ENCODE measurements at regions not wholly inside any gene's neighbourhood (a gene's known extent, or its start where the extent isn't known, plus 50 kb on each side); places are given as distances from the start of the nearest gene placed in this dataset.
A peak's percentile ranks its signal among the peaks of the same experiment; 100 is the strongest.
"Not testable (repeated sequence)": the region's sequence is repeated elsewhere in the genome, so short reads cannot be mapped to it uniquely, and the experiment has no call there.

DNA sequence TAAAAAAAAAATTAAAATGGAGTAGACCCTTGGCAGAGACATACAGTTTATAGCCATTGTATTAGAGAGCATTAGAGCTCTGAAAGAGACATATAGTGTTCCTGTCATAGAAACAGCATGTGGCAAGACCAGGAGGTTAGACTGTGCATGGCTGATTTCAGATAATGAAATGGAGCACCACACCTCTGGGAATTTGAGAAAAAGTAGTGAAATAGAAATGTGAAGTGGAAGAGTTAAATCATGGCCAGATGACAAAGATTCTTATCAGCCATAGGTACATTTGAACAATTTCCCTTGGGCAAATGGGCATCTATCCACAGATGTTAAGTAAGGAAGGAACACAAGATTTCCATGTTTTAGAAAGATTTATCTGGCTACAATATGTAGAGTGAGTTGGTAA, 1083.1 kb downstream of the PLA2G4A start:
- DNase-seq = no peak

DNA sequence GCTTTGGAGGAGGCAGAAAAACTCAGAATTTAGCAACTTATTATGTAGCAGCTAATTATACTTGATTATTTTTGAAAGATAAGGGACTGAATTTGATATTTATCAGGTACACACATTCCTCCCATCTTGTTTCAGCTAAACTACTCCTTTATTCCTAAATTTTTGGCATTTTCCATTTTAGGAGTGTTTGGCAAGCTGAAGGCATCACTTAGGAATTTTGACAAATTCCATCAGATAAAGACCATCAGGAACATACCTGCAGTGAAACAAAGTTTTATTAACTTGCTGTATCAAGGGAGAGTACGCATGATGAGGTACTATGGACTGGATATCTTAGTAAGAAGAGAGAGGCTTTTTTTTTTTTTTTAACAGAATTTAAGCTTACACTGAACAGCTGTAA, 1092.2 kb downstream of the PLA2G4A start:
- DNase-seq = no peak

DNA sequence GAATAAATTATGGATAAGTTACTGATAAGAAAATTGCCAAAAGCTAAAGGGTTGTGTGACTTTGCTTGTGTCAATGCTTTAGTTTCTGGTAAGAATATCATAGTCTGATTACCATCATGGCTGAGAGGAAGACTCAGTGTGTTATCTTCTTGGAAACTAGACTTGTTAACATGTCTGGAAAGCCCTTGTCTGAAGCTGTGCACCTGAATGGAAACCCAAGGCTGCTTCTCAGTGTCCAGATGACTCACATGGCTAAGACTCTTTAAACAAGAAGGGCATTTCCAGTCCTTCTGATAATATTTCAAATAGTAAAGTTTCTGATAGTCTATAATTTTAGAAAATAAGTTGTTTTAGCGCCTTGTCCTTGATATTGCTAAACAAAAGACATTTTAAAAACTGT, 1092.7 kb downstream of the PLA2G4A start:
- DNase-seq = no peak

DNA sequence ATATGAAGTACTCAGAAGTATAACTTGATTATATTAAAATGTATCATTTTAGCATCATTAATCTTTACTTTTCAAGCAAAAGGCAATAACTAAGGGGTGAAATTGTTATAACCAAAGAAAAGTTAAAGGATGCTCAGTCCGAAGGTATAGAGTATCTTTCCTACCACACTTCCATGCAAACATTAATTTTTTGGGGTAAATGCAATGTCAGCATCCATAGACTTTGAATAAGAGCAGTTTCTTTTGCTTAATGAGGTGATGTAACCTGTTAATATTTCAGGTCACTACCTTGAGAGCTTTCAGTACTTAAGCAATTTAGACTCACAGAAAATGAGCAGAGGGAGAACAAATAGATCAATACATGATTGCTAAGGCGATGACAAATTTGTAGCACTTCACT, 1093.5 kb downstream of the PLA2G4A start:
- DNase-seq = no peak

DNA sequence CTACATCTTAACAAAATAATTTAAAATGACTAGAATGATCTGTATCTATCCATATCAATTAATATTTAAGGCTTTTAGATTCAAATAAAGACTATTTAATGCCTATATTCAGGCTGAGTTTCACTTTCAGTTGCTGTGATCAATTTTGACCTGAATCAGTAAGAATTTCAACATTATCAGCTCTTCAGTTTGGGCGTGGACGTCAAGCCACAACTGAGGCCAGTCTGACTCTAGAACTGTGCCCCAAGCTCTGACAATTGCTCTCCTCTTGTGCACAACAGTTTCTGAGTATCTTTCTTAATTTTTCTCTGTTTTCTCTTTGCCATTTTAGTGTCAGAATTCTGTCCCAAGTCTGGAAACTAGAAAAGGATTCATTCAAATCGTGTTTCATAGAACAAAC, 1095.5 kb downstream of the PLA2G4A start:
- no peak for DNase-seq

DNA sequence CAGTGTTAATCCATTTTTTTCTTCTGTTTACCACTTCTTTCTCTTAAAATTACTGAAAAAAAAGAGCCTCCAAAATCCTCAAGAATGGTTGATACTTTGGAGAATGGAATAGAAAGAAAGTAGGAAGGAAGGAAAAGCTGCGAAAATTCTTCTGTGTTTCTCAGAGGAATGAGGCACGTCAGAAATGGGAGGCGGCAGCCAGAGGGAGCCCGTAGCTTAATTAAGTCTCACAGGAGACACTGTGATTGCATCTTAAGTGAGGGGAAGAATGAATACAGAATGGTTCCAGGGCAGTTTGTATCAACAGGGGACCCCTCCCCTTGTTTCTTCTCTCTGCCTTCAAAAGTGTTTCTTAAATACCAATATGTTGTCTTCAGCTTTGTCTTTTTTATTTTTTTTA, 1099.5 kb downstream of the PLA2G4A start:
- peak; percentile 32 for DNase-seq

DNA sequence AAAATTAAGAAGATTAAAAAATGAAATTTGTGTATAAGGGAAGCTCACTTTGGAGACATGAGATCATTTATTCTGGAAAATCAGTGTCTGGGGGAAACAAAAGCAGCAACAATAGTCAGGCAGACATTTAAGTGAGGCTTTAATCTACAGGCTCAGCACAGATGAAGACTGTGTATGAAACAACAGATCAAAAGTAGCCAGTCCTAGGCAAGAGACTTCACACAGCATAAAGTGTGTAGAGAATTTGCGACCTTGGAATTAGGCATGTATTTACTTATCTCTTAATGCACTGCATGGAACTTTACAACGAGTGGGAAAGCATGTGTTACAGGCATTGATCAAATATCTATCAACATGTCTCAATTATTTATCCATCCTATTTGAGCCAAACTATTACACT, 1099.9 kb downstream of the PLA2G4A start:
- DNase-seq = no peak

DNA sequence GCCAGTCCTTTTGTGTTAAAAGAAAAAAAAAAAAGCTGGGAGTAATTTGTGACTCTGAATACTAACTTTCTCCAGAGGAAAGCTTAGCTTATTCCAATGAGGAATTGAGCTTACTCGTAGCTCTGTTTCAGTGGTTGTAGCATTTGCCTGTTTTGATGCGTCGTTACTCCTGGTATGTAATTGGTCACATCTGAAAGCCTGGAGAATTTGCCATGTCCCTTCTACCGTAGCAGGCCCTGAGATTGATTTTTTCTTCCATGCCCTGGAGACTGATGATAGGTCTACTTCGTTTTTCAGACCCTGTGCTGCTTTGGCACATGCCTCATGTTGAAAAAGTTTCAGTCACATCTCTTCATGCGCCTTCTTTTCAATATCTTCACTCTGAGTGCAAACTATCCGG, 1103.0 kb downstream of the PLA2G4A start:
- DNase-seq = no peak

DNA sequence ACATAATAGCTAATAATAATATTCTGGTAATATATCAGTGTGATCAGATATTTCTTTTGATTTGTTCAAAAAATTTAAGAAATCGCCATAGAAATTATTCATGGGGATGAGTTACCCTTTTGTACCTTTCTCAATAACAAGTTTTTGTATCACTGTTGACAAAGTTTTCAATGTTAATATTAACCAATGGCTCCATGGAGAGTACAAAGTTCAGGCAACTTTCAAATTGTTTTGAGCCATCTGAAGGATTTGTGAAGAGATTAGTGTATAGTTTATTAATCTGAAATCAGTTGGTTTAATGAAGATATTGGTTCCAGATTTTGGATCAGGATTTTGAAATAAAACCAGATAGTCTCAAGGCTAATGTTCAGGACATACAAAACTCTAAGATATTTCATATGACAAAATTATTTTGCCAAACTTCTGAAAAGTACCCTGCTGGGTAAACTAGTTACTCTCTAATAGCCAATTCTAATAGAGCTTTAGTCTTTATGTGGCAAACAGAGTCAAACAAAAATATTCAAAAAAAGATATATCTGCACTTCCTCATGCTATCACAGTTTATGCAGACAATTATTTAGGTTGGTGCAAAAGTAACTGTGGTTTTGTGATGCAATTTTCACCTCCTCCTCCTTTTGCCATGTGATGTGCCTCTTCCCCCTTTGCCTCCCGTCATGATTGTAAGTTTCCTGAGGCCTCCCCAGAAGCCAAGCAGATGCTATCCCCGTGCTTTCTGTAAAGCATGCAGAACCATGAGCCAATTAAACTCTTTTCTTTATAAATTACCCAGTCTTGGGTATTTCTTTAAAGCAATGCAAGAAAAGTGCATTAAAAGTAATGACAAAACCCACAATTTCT, 1105.0 kb downstream of the PLA2G4A start:
- DNase-seq = no peak

DNA sequence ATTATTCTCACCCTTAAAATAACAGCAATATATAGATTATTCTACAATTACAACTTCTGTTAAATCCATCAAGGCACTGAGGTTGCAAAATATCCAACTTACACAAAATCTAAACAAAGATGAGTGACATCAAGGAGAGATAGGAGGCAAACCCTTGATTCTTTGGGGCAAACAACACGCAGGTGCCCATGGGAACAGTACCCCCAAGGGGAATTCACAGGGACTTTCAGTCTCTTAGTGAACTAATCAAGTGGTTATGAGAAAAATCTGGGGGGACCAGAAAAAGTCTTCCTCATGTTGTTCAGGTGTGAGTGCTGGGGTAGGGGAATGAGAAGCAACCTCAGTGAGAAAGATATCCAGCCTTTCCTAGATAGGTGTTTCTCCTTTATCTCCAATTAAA, 1107.9 kb downstream of the PLA2G4A start:
- no peak for DNase-seq

DNA sequence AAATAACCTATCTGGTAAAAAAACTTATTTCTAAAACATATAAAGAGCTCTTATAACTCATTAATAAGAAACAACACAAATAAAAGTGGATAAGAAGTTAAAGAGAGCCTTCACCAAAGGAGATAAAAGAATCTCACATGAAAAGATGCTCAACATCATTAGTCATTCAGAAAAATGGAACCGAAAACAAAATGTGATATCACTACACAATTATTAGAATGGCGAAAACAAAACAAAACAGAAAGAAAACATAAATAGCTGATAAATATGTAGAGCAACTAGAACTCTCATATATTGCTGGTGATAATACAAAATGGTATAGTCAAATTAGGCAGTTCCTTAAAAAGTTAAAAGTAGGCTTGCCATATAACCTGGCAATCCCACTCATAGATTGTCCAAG, 1109.3 kb downstream of the PLA2G4A start:
- no peak for DNase-seq

DNA sequence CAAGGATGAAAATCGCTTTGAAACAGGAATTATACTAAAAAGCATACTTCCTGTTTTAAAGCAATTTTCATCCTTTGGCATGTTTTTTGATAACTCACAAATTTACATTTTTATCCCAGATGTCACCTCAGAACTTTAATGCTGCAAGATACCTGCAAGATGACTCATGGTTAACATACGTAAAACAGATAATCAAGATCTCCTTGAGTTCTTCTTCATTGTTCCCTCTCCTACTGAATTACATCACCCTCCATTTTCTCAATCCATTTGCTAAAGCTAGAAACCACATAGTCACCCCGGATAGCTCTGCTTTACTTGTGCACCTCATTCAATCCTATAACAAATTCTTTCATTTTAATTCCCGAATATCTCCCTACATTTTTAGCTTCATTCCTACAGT, 1114.2 kb downstream of the PLA2G4A start:
- no peak for DNase-seq

DNA sequence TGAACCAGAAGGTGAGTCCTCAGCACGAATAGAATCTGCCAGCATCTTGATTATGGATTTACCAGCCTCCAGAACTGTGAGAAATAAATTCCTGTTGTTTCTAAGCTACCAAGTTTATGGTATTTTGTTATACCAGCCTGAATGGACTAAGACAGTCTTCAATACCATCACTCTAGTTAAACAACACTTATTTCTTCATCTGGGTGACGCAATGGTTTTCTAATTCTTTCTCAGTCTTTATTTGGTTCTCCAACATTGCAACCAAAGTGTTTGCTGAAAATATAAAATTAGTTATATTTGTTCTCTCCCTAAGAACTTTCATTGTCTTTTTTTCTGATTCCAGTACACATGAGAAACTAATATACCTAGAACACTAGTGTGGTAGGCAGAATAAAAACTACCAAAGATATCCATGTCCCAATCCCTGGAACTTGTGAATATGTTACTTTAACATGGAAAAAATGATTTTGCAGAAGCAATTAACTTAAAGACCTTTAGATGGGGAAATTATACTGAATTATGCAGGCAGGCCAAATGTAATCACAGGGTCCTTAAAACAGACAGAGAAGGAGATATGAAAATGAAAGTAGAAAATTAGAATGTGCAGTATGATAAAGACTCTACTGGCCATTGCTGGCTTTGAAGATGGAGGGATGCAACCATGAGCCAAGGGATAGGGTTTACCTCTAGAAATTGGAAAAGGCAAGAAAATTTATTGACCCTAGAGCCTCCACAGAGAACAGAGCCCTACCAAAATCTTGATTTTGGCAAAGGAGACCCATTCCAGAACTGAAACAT, 1115.1 kb downstream of the PLA2G4A start:
- DNase-seq = no peak

DNA sequence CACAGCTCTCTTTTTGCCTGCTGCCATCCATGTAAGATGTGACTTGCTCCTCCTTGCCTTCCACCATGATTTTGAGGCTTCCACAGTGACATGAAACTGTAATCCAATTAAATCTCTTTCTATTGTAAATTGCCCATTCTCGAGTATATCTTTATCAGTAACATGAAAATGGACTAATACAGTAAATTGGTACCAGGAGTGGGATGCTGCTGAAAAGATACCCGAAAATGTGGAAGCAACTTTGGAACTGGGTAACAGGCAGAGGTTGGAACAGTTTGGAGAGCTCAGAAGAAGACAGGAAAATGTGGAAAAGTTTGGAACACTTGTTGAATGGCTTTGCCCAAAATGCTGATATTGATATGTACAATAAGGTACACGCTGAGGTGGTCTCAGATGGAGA, 1117.9 kb downstream of the PLA2G4A start:
- DNase-seq = not testable (repeated sequence)

DNA sequence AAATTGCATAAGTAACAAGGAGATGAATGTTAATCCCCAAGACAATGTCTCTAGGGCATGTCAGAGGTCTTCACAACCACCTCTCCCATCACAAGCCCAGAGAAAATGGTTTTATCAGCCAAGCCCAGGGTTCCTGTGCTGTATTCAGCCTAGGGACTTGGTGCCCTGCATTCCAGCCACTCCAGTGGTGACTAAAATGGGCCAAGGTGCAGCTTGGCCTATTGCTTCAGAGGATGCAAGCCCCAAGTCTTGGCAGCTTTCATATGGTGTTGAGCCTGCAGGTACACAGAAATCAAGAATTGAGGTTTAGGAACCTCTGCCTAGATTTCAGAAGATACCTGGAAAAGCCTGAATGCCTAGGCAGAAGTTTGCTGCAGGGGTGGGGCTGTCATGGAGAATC, 1118.6 kb downstream of the PLA2G4A start:
- no peak for DNase-seq

DNA sequence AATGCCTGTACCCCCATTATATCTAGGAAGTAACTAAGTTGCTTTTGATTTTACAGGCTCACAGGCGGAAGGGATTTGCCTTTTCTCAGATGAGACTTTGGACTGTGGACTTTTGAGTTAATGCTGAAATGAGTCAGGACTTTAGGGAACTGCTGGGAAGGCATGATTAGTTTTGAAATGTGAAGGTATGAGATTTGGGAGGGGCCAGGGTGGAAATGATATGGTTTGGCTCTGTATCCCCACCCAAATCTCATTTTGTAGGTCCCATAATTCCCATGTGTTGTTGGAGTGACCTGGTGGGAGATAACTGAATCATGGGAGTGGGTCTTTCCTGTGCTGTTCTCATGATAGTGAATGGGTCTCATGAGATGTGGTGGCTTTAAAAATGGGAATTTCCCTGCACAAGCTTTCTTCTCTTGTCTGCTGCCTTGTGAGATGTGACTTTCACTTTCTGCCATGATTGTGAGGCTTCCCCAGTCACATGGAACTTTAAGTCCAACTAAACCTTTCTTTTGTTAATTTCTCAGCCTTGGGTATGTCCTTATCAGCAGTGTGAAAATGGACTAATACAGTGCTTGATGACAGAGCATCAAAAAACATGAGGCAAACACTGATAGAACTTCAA, 1119.5 kb downstream of the PLA2G4A start:
- no peak for DNase-seq

DNA sequence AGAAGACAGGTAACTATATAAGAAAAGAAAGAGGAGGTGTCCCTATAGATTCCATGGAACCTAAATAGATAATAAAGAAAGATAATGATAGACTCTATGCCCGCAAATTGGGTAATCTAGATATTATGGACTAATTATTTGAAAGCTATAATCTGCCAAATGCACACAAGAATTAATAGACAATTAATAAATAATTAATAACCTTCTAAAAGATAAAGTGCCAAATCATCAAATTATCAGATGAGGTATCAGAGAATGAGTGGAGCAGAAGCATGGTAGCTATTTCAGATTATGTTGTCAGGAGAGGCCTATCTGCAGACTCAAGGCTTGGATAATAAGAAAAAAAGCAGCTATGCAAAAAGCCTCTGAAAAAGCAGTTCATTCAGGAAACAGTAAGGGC, 1120.8 kb downstream of the PLA2G4A start:
- no peak for DNase-seq

DNA sequence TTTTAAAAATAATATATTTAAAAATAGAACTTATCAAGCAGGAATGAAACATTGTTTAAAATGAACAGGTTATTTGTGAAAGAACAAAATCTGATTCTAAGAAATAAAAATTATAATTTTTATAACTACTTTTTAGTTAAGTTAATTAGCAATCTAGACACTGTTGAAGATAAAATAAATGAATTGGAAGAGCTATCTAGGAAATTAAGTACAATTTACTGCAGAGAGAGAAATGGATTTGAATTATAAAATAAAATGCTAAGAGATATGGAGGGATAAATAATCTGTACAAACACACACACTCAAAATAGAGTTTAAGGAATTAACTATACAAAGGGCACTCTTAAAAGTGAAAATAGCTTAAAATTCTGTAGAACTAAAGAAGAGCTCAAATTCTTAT, 1123.1 kb downstream of the PLA2G4A start:
- DNase-seq = no peak

DNA sequence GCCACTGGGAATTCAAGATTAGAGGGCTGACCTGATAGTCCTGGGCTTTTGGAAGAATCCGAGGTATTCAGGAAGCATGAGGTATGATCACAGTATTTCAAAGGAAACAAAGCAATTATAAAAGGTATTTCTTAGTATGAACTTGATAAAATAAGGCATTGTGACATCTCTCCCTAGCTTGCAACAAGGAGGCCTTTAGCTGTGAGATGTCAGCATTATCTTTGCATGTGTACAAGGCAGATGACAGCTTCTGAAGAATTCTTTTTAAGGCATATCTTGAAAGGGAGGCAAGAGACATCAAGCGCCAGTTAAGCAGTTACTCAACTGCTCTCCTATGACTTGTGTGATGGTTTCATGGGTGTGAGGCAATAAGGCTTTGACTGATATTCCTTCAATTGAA, 1123.7 kb downstream of the PLA2G4A start:
- no peak for DNase-seq

DNA sequence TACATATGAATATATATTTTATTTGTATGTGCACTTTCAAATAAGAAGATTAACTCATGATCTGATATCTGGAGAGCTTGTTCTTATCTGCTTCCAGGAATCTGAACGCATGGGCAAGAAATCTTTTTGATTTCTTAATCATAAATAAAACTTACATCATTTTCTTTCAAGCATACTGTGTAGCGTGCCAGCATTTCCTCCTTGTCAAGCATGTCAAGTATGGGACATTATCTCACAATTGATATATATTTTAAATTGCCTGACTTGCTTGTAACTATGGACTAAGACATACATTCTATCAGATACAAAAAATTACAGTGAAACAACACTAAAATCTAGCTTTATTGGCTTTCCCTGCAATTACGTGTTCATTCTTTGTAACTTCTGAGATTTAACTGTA, 1128.2 kb downstream of the PLA2G4A start:
- no peak for DNase-seq

DNA sequence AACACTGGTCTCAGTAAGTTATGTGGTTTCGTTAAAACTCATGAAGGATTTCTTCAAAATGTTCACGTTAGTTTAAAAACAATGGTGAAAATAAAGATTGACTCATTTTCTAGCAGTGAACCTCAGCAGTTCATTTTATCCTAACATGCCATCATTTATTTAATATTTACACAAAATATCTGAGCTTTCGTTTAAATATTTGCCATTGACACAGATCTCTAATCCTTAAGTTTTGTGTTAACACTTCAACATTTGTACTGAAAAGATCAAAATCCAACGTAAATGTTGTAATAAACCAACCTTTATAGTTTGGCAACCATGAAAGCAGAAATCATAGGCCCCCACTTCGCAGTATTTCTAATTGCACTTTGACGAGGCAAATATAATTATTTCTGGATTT, 1129.5 kb downstream of the PLA2G4A start:
- DNase-seq = peak; percentile 1

DNA sequence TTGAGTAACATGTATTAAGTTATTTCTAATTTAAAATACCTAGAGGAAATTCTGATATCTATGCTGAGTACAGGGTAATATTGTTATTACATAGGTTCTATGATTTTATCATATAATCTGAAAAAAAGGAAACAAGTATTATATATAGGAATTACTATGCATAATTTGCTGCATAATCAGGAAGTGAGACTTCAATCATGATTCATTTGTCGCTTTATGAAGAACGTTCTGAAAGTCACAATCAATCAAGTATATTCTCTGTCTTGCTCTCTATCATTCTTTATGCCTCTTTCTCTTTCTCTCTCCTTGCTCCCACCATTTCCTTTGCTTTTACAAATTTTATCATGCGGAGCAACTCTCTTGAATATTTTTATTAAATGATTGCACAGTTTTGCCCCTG, 1130.3 kb downstream of the PLA2G4A start:
- no peak for DNase-seq

DNA sequence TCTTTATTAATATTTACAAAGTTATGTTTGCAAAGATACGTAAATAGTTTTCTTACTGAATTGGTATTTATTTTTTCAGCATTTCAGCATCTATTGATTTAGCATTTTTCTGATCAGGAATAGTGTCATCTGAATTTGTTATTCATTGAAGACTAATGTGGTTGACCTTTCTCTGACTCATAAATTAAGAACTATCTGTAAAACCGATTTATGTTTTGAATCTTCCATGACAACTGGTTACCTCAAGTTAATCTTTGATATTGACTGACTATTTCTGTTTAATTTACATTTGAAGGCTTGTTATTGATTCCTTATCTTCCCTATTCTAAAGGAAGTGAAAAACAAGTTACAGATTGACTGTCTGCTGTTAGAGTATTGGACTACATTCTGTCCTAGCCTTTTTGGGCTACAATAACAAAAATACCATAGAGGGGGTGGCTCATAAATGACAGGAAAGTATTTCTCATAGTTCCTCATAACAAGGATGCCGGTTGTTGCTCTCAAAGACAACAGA, 1131.4 kb downstream of the PLA2G4A start:
- DNase-seq = no peak
